ENCODE measurements at regions not wholly inside any gene's neighbourhood (a gene's known extent, or its start where the extent isn't known, plus 50 kb on each side); places are given as distances from the start of the nearest gene placed in this dataset.

GRCh38 chr7:131829947-131830558, 273.6 kb upstream of the PODXL start:
- no peak overlapping the region for H4K8ac ChIP-seq (ENCODE audit: low read depth in 2 of 2, low read length in 2 of 2)
- H2BK5ac ChIP-seq (ENCODE audit: low read depth, low read length, poor library complexity, severe bottlenecking), result no peak overlapping the region
- no peak overlapping the region for H2AK9ac ChIP-seq (replicated peaks; ENCODE audit: low read depth, low read length, poor library complexity)
- H4K5ac ChIP-seq (ENCODE audit: low read depth, low read length), result no peak overlapping the region
- H2BK120ac ChIP-seq (ENCODE audit: low read depth, low read length), result no peak overlapping the region
- no peak overlapping the region for H3K4me2 ChIP-seq (ENCODE audit: low read depth, low read length)
- peaks cover 3% of the 10 kb centered on the region; the same call in 1 of the 2 replicates for H3K27me3 ChIP-seq (ENCODE audit: control insufficient read depth, insufficient read depth, low read length)
- WGBS, 2 experiments (ENCODE audit: extremely low coverage in 2 of 2, insufficient read length in 1 of 2), result no CpG with 5 or more reads among the region's 18 CpGs
- H3K56ac ChIP-seq (ENCODE audit: extremely low read depth, insufficient read depth, low read length), result no peak overlapping the region
- no peaks in the 10 kb centered on the region for H3K36me3 ChIP-seq (ENCODE audit: control insufficient read depth, insufficient read depth, low read length)
- ChIA-PET CTCF (interaction anchor here (1.2 kb wide), 1 partner anchor 29 kb away, joined by 3 read pairs; no protein-coding TSS in a partner anchor), POLR2A (ENCODE audit: unreplicated experiment) (no interaction called here)
- no peaks in the 10 kb centered on the region for H4K20me1 ChIP-seq (ENCODE audit: insufficient read depth, low read length)
- no peak overlapping the region for H2AK5ac ChIP-seq (ENCODE audit: low read depth, low read length)
- no peak overlapping the region for H2BK20ac ChIP-seq (ENCODE audit: low read depth, low read length)
- H3K18ac ChIP-seq (ENCODE audit: low read depth, low read length), result no peak overlapping the region
- H3K4me3 ChIP-seq (ENCODE audit: insufficient read depth, low read depth, low read length), result no peak overlapping the region
- H3K79me1 ChIP-seq (ENCODE audit: low read depth in 1 of 2, low read length in 2 of 2), result no peaks in the 10 kb centered on the region
- H2AFZ ChIP-seq (replicated peaks; ENCODE audit: low read length, poor library complexity), result no peak overlapping the region
- H3K4me1 ChIP-seq (ENCODE audit: control insufficient read depth, insufficient read depth, low read length), result no peaks in the 10 kb centered on the region
- no peak overlapping the region for H3K23ac ChIP-seq (ENCODE audit: low read depth, low read length)
- no peak overlapping the region for H4K91ac ChIP-seq (ENCODE audit: insufficient read depth, low read depth, low read length)
- H3K9me1 ChIP-seq (ENCODE audit: insufficient read depth, low read length), result no peaks in the 10 kb centered on the region
- TF ChIP-seq CHD1 (IDR thresholded peaks at IDR 0.05; ENCODE audit: low read depth, low read length) (no peak), NFE2L2 (IDR thresholded peaks at IDR 0.05; ENCODE audit: low read depth, low read length) (no peak), MAZ (IDR thresholded peaks at IDR 0.05; ENCODE audit: borderline replicate concordance, low read depth, low read length) (no peak), RAD21 (IDR thresholded peaks at IDR 0.05; ENCODE audit: low read length) (no peak), SMC3 (IDR thresholded peaks at IDR 0.05; ENCODE audit: low read depth, low read length) (no peak), FOS (IDR thresholded peaks at IDR 0.05; ENCODE audit: low read depth, low read length) (no peak), POLR2A (IDR thresholded peaks at IDR 0.05; ENCODE audit: low read depth, low read length) (no peak), RCOR1 (IDR thresholded peaks at IDR 0.05; ENCODE audit: insufficient replicate concordance, low read length) (no peak), BHLHE40 (IDR thresholded peaks at IDR 0.05; ENCODE audit: low read depth, low read length) (no peak), RFX5 (IDR thresholded peaks at IDR 0.05; ENCODE audit: low read depth, low read length) (no peak), MXI1 (IDR thresholded peaks at IDR 0.05; ENCODE audit: borderline replicate concordance, low read depth, low read length) (no peak), MAFK (IDR thresholded peaks at IDR 0.05; ENCODE audit: low read depth, low read length) (no peak), USF2 (IDR thresholded peaks at IDR 0.05; ENCODE audit: low read depth, low read length) (no peak), ELK1 (IDR thresholded peaks at IDR 0.05; ENCODE audit: borderline replicate concordance, low read depth, low read length) (no peak), CEBPB (IDR thresholded peaks at IDR 0.05; ENCODE audit: low read depth, low read length) (no peak)
- TF ChIP-seq, protein P1, sequence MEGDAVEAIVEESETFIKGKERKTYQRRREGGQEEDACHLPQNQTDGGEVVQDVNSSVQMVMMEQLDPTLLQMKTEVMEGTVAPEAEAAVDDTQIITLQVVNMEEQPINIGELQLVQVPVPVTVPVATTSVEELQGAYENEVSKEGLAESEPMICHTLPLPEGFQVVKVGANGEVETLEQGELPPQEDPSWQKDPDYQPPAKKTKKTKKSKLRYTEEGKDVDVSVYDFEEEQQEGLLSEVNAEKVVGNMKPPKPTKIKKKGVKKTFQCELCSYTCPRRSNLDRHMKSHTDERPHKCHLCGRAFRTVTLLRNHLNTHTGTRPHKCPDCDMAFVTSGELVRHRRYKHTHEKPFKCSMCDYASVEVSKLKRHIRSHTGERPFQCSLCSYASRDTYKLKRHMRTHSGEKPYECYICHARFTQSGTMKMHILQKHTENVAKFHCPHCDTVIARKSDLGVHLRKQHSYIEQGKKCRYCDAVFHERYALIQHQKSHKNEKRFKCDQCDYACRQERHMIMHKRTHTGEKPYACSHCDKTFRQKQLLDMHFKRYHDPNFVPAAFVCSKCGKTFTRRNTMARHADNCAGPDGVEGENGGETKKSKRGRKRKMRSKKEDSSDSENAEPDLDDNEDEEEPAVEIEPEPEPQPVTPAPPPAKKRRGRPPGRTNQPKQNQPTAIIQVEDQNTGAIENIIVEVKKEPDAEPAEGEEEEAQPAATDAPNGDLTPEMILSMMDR (conservative IDR thresholded peaks at IDR 0.05; ENCODE audit: low read depth, low read length), result no peak
- in situ Hi-C loops (cut with MboI; ENCODE audit: low sequenced_read_pairs), result no loop called here
- no peak overlapping the region for H2BK15ac ChIP-seq (ENCODE audit: low read depth, low read length)
- dilution Hi-C loops (cut with HindIII; ENCODE audit: low sequenced_read_pairs, unreplicated experiment), result no loop called here
- H3K9me3 ChIP-seq (ENCODE audit: control insufficient read depth, insufficient read depth, low read length), result no peaks in the 10 kb centered on the region
- no peak for ATAC-seq (ENCODE audit: low read depth)
- H3K27ac ChIP-seq (ENCODE audit: insufficient read depth, low read length), result no peak overlapping the region
- H3K4ac ChIP-seq (ENCODE audit: low read depth, low read length), result no peak overlapping the region
- intact Hi-C loops (cut with micrococcal nuclease), result no loop called here
- no peak for DNase-seq
- H3K14ac ChIP-seq (replicated peaks; ENCODE audit: low read depth, low read length), result no peak overlapping the region
- BruUV-seq (replicated peaks), result no TSS peak
- no peak overlapping the region for H3K9ac ChIP-seq (ENCODE audit: low read depth, low read length)

Measured in IMR-90 (cell line).